Ishikawa (cell line): ENCODE measurements at regions not wholly inside any gene's neighbourhood (a gene's known extent, or its start where the extent isn't known, plus 50 kb on each side); places are given as distances from the start of the nearest gene placed in this dataset.

Source experiments
- CEBPB ChIP-seq: IDR thresholded peaks from 2 replicates; pipeline ENCODE4 v1.6.1; 2012
- CREB1 ChIP-seq: IDR thresholded peaks from 2 replicates; pipeline ENCODE4 v1.6.1; 2012; ENCODE audit warnings: low read depth
- EGR1 ChIP-seq: IDR thresholded peaks from 2 replicates; pipeline ENCODE4 v1.6.1; 2012
- EP300 ChIP-seq: IDR thresholded peaks from 2 replicates; pipeline ENCODE4 v1.6.1; 2012; ENCODE audit warnings: borderline replicate concordance
- FOXM1 ChIP-seq: IDR thresholded peaks from 2 replicates; pipeline ENCODE4 v1.6.1; 2012; ENCODE audit warnings: low read depth, borderline replicate concordance
- MAX ChIP-seq: IDR thresholded peaks from 2 replicates; pipeline ENCODE4 v1.6.1; 2012
- NFIC ChIP-seq: IDR thresholded peaks from 2 replicates; pipeline ENCODE4 v1.6.1; 2012
- RAD21 ChIP-seq: IDR thresholded peaks from 2 replicates; pipeline ENCODE4 v1.6.1; 2012; ENCODE audit warnings: low read depth
- REST ChIP-seq: IDR thresholded peaks from 2 replicates; pipeline ENCODE4 v1.6.1; 2012; ENCODE audit warnings: low read depth, mild to moderate bottlenecking
- TAF1 ChIP-seq: IDR thresholded peaks from 2 replicates; pipeline ENCODE4 v1.6.1; 2012; ENCODE audit warnings: low read depth, mild to moderate bottlenecking
- TCF12 ChIP-seq: IDR thresholded peaks from 2 replicates; pipeline ENCODE4 v1.6.1; 2012; ENCODE audit warnings: low read depth
- TEAD4 ChIP-seq: IDR thresholded peaks from 2 replicates; pipeline ENCODE4 v1.6.1; 2012
- YY1 ChIP-seq: IDR thresholded peaks from 2 replicates; pipeline ENCODE4 v1.6.1; 2012; ENCODE audit warnings: low read depth
- ZBTB7A ChIP-seq: IDR thresholded peaks from 2 replicates; pipeline ENCODE4 v1.6.1; 2012; ENCODE audit warnings: low read depth
- TF ChIP-seq, protein P1 (sequence below): IDR thresholded peaks from 2 replicates; pipeline ENCODE4 v1.6.1; 2012

- TF ChIP-seq TEAD4 (no peak), TAF1 (no peak), FOXM1 (no peak), CEBPB (no peak), ZBTB7A (no peak), TCF12 (no peak), RAD21 (no peak), CREB1 (no peak)
Observed at GRCh38 chr13:76383676-76384461, 502.3 kb downstream of the KCTD12 start.

- TF ChIP-seq, protein P1, sequence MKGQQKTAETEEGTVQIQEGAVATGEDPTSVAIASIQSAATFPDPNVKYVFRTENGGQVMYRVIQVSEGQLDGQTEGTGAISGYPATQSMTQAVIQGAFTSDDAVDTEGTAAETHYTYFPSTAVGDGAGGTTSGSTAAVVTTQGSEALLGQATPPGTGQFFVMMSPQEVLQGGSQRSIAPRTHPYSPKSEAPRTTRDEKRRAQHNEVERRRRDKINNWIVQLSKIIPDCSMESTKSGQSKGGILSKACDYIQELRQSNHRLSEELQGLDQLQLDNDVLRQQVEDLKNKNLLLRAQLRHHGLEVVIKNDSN: no peak
- TF ChIP-seq FOXM1 (no peak), YY1 (no peak), CREB1 (no peak), EP300 (no peak), REST (no peak), RAD21 (no peak), MAX (no peak), TCF12 (no peak), ZBTB7A (no peak), TEAD4 (no peak), CEBPB (no peak), TAF1 (no peak), NFIC (no peak), EGR1 (no peak)
Observed at GRCh38 chr13:76380446-76381065, 505.6 kb downstream of the KCTD12 start.

DNA sequence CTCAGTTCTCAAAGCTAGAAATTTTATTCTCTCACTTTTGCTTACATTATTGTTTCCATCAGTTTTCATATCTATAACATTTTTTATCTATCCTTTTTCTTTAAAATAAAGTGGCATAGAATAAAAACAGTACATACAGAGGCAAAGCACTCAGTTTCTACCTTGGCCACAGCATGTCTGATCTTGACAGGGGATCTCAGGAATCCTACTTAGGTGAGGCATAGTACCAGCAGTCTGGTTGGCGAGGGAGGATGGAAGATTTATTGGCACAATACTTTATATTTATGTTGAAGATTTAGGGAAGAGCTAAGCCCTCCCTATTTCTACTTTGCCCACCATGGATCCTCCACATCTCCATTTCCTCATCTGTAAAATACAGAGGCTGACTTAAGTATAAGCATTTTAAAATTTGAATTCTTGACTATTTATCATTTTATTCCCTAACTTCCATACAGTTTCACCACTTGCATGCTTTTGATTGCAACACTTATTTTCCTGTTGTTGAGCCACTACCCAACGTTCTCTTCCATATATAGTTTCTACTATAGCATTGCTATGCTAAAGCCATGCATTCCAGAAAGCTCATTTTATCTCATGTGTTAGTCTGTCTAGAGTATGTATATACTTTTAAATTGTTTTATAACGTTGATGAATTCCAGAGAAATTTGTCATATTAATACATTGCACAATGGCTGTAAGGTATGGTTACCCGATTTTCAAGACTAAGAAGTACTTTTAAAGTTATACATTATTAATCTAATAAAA lies 506.7 kb downstream of the KCTD12 start:
- TF ChIP-seq MAX: no peak
- TF ChIP-seq REST: no peak
- TF ChIP-seq TAF1: no peak
- TF ChIP-seq YY1: no peak
- TF ChIP-seq CEBPB: no peak
- no peak for TF ChIP-seq CREB1
- no peak for TF ChIP-seq TCF12

- TF ChIP-seq ZBTB7A (no peak), EGR1 (no peak), EP300 (no peak), YY1 (no peak), REST (no peak), MAX (no peak), FOXM1 (no peak), CEBPB (no peak), TAF1 (no peak), TEAD4 (no peak), CREB1 (no peak), NFIC (no peak), RAD21 (no peak)
- TF ChIP-seq, protein P1: no peak
Observed at GRCh38 chr13:76378767-76379166, 507.4 kb downstream of the KCTD12 start.
